GM12874 (cell line): ENCODE measurements at regions not wholly inside any gene's neighbourhood (a gene's known extent, or its start where the extent isn't known, plus 50 kb on each side); places are given as distances from the start of the nearest gene placed in this dataset.

Experiments
- TF ChIP-seq, protein P1 (sequence below): IDR thresholded peaks from 2 replicates; pipeline ENCODE4 v1.5.1; 2011; ENCODE audit warnings: low read depth, mild to moderate bottlenecking, control low read depth, low read length, moderate library complexity; ENCODE audit not compliant: insufficient read depth

DNA sequence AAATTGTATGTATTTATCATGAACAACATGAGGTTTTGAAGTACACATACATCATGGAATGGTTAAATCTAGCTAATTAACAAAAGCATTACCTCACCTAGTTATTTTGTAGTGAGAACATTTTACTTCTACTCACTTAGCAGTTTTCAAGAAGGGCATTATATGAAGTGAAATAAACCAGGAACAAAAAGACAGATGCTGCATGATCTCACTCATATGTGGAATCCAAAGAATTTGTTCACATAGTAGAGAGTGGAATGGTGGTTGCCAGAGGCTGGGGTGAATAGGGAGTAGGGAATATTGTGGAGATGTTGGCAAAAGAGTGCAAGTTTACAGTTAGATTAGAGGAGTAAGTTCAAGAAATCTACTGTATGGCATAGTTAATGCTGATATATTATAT, 292.0 kb downstream of the ASXL3 start:
- TF ChIP-seq, protein P1, sequence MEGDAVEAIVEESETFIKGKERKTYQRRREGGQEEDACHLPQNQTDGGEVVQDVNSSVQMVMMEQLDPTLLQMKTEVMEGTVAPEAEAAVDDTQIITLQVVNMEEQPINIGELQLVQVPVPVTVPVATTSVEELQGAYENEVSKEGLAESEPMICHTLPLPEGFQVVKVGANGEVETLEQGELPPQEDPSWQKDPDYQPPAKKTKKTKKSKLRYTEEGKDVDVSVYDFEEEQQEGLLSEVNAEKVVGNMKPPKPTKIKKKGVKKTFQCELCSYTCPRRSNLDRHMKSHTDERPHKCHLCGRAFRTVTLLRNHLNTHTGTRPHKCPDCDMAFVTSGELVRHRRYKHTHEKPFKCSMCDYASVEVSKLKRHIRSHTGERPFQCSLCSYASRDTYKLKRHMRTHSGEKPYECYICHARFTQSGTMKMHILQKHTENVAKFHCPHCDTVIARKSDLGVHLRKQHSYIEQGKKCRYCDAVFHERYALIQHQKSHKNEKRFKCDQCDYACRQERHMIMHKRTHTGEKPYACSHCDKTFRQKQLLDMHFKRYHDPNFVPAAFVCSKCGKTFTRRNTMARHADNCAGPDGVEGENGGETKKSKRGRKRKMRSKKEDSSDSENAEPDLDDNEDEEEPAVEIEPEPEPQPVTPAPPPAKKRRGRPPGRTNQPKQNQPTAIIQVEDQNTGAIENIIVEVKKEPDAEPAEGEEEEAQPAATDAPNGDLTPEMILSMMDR: no peak

DNA sequence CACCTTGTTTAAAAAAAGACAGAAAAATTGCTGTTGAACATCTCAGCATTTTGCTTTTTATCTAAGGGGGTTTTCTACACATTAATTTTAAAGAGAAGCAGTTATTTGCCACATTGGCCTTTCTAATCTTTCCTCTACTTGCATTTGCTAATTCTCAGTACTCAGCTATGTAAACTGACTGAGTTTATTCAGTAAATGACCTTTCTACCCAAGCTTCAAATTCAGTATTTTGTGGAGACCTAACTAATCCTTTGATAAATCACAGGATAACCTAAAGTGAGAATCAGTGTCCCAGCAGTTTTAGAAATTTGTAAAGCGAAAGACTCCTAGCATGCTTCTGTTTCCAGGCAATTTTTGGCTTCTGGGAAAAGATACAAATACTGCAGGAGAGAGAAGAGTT, 288.4 kb downstream of the ASXL3 start:
- TF ChIP-seq, protein P1: no peak

DNA sequence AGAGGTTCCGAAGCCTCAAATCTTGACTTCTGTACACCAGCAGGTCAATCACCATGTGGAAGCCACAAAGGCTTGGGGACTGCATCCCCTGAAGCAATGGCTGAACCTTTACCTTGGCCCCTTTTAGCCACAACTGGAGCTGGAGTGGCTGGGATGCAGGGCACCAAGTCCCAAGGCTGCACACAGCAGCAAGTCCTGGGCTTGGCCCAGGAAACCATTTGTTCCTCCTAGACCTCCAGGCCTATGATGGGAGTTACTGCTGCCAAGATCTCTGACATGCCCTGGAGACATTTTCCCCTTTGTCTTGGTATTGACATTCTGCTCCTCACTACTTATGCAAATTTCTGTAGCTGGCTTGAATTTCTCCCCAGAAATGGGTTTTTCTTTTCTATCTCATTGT, 285.9 kb downstream of the ASXL3 start:
- TF ChIP-seq, protein P1: no peak

DNA sequence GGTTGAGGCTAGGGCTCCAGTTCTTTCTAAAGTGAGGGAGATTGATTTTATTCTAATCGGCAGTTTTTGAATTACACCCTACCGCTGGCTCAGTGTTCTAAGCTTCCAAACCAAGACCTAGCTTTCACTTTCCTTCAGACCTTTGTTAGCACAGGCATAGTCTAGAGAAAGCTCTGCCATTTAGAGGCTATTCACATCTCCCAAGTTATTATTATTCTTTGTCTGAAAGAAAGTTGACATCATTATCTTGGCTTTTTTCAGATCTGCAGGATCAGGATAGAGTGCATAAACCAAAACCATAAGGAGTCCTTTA, 276.8 kb downstream of the ASXL3 start:
- TF ChIP-seq, protein P1: no peak

DNA sequence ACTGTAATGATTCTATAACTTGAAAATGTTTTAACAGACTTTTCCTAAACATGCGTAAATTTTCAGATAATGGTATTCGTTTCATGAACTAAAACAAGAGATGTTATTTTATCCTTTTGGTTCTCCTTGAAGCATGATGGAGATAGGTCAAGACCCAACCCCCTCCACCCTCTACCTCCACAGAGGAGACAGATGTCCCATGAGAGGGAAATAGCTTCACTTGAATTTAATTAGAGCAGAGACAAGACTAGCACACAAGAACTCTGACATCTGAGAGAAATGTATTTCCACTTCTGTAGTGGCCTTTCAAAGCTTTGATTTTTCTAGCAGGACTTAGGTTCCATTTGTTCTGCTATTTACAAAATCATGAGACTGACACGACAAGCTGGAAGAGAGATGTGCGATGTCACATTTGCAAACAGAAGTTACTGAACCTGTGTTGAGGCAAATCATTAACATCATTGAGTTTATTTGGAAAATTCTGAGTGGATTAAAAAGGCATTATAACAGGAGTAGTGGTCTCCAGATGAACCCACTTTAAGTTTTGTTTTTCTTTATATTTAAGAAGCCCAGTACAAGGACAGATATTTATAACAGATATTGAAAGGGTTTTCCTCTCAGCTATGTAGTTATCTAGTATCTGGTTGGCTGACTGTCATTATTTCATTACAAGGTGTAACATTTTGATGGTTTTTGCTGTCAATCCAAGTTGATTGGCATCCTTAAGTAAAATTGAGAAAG, 276.2 kb downstream of the ASXL3 start:
- TF ChIP-seq, protein P1: no peak

DNA sequence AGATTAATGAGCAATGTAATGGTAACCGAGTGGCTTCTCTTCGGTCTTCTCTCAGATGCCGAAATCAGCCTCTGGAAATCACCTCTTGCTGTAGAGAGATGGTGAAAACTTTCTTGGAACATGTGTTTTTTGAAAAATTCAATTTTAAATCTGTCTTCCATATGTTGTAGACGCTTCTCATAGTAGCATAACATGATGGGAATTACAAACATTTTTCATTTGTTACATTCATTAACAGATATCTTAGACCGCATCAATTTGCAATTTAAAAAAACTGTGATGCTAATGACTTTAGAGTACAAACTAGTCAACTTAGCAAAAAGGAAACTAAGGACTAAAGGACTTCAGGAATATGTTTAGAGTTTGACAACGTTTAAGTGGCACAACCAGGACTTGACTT, 275.2 kb downstream of the ASXL3 start:
- TF ChIP-seq, protein P1: no peak

DNA sequence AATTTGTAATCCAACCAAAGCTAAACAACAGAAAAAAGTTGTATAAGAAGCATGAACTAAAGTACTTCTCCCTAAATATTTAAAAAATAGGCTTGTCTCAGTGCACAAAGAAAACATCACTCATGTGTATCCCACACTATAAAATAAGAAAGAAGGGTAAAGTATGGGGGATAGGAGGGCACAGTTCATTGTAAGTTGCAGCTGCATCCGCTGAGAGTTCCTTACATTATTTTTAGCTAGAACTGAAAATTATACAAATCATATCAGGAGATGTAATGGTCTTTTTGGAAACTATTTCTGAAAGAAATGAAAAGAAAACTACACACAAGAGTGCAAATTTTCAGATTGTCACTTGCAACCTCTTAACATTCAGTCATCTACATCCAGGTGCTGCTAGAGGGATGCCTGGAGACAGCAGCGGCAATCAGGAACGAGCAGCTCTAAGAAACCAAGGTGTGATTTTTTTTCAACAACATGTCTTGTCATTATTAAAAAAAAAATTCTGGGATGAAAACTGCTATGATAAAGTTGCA, 273.6 kb downstream of the ASXL3 start:
- TF ChIP-seq, protein P1: no peak
